MCF 10A (cell line): ENCODE measurements at regions not wholly inside any gene's neighbourhood (a gene's known extent, or its start where the extent isn't known, plus 50 kb on each side); places are given as distances from the start of the nearest gene placed in this dataset.

Experiments used
- BruUV-seq: library from RNA; stranded (reverse); fragments of 400-500 nt; replicated peaks from 2 replicates; lab custom pipeline; 2021; lab: Mats Ljungman, UMichigan
- CTCF ChIA-PET: fragments of 300-600 bp; sonication (Branson Sonifier 250); formaldehyde crosslinking; extraction: SDS; loops from one replicate; lab custom pipeline; 2021; ENCODE audit warnings: antibody characterized with exemption, inconsistent platforms; lab: Yijun Ruan, JAX
- POLR2A ChIA-PET: fragments of 300-600, 350-650 bp; sonication (Branson Sonifier 250); formaldehyde crosslinking; extraction: SDS; loops from one replicate; lab custom pipeline; 2020; ENCODE audit warnings: antibody characterized with exemption, inconsistent platforms; lab: Yijun Ruan, JAX
- DNase-seq: peaks from one replicate; pipeline ENCODE4 v3.0.0-alpha.2; 2018; ENCODE audit not compliant: unreplicated experiment
- H3K27ac Mint-ChIP-seq: one replicate; pipeline ENCODE4 v1.8.0; 2022; ENCODE audit warnings: mild to moderate bottlenecking, low read depth, mixed read lengths; ENCODE audit not compliant: unreplicated experiment
- H3K27me3 Mint-ChIP-seq: one replicate; pipeline ENCODE4 v1.8.0; 2022; ENCODE audit warnings: mixed read lengths; ENCODE audit not compliant: insufficient read depth, unreplicated experiment
- H3K36me3 Mint-ChIP-seq: one replicate; pipeline ENCODE4 v1.8.0; 2022; ENCODE audit warnings: mild to moderate bottlenecking, moderate library complexity, mixed read lengths; ENCODE audit not compliant: insufficient read depth, unreplicated experiment
- H3K4me1 Mint-ChIP-seq: one replicate; pipeline ENCODE4 v1.8.0; 2022; ENCODE audit warnings: mixed read lengths; ENCODE audit not compliant: insufficient read depth, unreplicated experiment
- H3K4me3 Mint-ChIP-seq: one replicate; pipeline ENCODE4 v1.8.0; 2022; ENCODE audit warnings: mild to moderate bottlenecking, moderate library complexity, mixed read lengths; ENCODE audit not compliant: unreplicated experiment
- H3K9me3 Mint-ChIP-seq: one replicate; pipeline ENCODE4 v1.8.0; 2022; ENCODE audit warnings: mixed read lengths; ENCODE audit not compliant: unreplicated experiment
- intact Hi-C: fragments of 100-400 bp; cut with micrococcal nuclease; formaldehyde crosslinking; loops from 2 replicates; pipeline ENCODE4 v1.14.1; 2022
- TF ChIP-seq, protein P1 (sequence below): fragments of 200-600 bp; IDR thresholded peaks from one replicate; pipeline ENCODE4 v1.8.0; 2022; ENCODE audit warnings: antibody characterized with exemption, mild to moderate bottlenecking; ENCODE audit not compliant: unreplicated experiment

DNA sequence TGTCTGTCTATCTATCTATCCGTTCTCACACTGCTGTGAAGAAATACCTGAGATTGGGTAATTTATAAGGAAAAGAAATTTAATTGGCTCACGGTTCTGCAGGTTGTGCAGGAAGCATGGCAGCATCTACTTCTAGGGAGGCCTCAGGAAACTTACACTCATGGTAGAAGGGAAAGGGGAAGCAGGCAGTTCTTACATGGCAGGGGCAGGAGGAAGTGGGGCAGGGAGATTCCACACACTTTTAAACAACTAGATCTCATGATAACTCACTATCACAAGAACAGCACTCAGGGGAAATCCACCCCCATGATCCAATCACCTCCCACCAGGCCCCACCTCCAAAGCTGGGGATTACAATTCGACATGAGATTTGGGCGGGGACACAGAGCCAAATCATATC, 105.3 kb downstream of the SLC10A2 start:
- CTCF ChIA-PET, result no interaction called here

DNA sequence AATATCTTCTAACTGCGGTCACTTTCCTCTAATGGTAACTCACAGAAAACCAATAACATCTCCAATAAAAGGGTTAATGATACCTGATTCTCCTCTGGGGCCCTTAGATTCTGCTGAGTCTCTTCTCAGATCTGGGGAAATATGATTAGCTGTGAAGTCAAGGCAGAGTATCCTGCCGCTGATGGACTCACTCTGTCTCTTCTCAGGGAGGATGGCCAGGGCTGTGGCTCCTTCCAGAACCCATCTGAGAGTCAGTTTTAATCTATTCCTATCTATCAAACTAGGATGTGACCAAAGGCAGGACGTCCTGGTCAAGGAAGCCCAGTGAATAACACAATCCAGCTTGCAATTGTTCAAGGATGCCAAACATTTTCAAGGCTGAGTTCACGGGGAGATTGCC, 109.8 kb downstream of the SLC10A2 start:
- DNase-seq, result no peak
- Mint-ChIP-seq H3K4me3 (no peak overlapping the region), H3K4me1 (no peaks in the 10 kb centered on the region), H3K9me3 (no peaks in the 10 kb centered on the region), H3K27me3 (no peaks in the 10 kb centered on the region), H3K27ac (no peak overlapping the region), H3K36me3 (no peaks in the 10 kb centered on the region)
- TF ChIP-seq, protein P1, sequence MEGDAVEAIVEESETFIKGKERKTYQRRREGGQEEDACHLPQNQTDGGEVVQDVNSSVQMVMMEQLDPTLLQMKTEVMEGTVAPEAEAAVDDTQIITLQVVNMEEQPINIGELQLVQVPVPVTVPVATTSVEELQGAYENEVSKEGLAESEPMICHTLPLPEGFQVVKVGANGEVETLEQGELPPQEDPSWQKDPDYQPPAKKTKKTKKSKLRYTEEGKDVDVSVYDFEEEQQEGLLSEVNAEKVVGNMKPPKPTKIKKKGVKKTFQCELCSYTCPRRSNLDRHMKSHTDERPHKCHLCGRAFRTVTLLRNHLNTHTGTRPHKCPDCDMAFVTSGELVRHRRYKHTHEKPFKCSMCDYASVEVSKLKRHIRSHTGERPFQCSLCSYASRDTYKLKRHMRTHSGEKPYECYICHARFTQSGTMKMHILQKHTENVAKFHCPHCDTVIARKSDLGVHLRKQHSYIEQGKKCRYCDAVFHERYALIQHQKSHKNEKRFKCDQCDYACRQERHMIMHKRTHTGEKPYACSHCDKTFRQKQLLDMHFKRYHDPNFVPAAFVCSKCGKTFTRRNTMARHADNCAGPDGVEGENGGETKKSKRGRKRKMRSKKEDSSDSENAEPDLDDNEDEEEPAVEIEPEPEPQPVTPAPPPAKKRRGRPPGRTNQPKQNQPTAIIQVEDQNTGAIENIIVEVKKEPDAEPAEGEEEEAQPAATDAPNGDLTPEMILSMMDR, result no peak
- ChIA-PET POLR2A (no interaction called here), CTCF (interaction anchor here (1.9 kb wide), 1 partner anchor 86 kb away, joined by 7 read pairs; no protein-coding TSS in a partner anchor)
- intact Hi-C loops, result no loop called here
- BruUV-seq, result no TSS peak

More for the DNA sequence above, 105.3 kb downstream of the SLC10A2 start:
- Mint-ChIP-seq H3K4me1 (no peaks in the 10 kb centered on the region), H3K27ac (no peak overlapping the region), H3K9me3 (no peaks in the 10 kb centered on the region), H3K4me3 (no peak overlapping the region), H3K36me3 (no peaks in the 10 kb centered on the region), H3K27me3 (no peaks in the 10 kb centered on the region)
- no peak for DNase-seq
- TF ChIP-seq, protein P1, result no peak
- no TSS peak for BruUV-seq
- POLR2A ChIA-PET, result no interaction called here
- intact Hi-C loops, result no loop called here

DNA sequence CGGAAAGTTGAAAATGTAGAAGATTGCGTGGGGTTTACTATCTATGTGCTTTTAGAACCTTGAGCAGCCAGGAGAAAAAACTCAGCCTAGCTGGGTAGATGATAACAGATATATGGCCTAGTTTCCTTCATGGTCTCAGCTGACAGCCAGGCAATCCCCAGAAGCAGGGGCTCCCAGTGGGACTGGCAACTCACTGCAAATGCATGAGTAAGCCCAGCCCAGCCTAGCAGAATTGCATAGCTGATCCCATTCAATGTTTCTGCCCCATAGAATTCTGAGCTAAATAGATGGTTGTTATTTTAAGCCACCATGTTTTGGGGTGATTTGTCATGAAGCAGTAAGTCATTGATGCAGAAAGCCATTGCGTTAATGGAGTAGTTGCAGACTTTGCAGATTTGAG, 108.5 kb downstream of the ERCC5 start:
- TF ChIP-seq, protein P1, result no peak
- ChIA-PET POLR2A (no interaction called here), CTCF (interaction anchor here (0.7 to 1.9 kb wide), 2 partner anchors 49 to 84 kb away, joined by 3 to 7 read pairs; no protein-coding TSS in a partner anchor)
- Mint-ChIP-seq H3K4me1 (no peaks in the 10 kb centered on the region), H3K36me3 (no peaks in the 10 kb centered on the region), H3K9me3 (no peaks in the 10 kb centered on the region), H3K27me3 (no peaks in the 10 kb centered on the region), H3K27ac (no peak overlapping the region), H3K4me3 (no peak overlapping the region)
- intact Hi-C loops, result no loop called here
- no peak for DNase-seq
- BruUV-seq, result no TSS peak

DNA sequence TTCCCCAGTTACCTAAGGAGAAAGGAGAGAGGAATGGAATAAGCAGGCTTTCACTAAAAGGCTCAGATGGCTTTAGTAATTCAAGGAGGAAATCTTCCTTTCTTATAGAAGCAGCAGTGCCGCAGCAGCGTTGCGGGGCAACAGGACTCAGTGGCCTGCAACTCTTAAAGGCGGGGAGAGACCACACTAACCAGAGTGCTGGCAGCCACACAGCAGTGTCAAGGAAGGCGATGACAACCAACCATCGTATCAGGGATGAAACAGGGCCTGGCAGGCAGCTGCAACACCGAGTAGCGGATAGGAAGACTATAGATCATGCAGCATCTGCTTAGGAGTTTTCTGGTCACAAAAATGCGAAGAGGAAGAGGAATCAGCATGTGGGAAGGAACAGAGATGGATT, 106.0 kb downstream of the ERCC5 start:
- CTCF ChIA-PET, result no interaction called here
- no peak overlapping the region for H3K27ac Mint-ChIP-seq
- H3K4me1 Mint-ChIP-seq, result no peaks in the 10 kb centered on the region

More for the DNA sequence above, 106.0 kb downstream of the ERCC5 start:
- no peaks in the 10 kb centered on the region for H3K27me3 Mint-ChIP-seq
- no TSS peak for BruUV-seq
- H3K4me3 Mint-ChIP-seq, result no peak overlapping the region
- TF ChIP-seq, protein P1, result no peak
- POLR2A ChIA-PET, result no interaction called here
- H3K36me3 Mint-ChIP-seq, result no peaks in the 10 kb centered on the region
- intact Hi-C loops, result no loop called here
- DNase-seq, result no peak
- no peaks in the 10 kb centered on the region for H3K9me3 Mint-ChIP-seq
